Right ventricle myocardium inferior (tissue), 1 donor: ENCODE measurements at regions not wholly inside any gene's neighbourhood (a gene's known extent, or its start where the extent isn't known, plus 50 kb on each side); places are given as distances from the start of the nearest gene placed in this dataset.

ENCODE experiments used
- ATAC-seq: fragments of 200-7000 bp; cut with Tn5 transposase; one replicate; pipeline ENCODE4 v1.9.1; 2020; ENCODE audit warnings: mild to moderate bottlenecking, moderate library complexity
- DNase-seq: peaks from one replicate; pipeline ENCODE4 v3.0.0; 2021; ENCODE audit errors: missing footprints
- intact Hi-C: fragments of 100-400 bp; cut with DNase I; formaldehyde crosslinking; loops from one replicate; pipeline ENCODE4 v1.11.0; 2022
- donor health status: DM: no; HTN: yes; CAD: no; lungs with severe emphysema.

DNA sequence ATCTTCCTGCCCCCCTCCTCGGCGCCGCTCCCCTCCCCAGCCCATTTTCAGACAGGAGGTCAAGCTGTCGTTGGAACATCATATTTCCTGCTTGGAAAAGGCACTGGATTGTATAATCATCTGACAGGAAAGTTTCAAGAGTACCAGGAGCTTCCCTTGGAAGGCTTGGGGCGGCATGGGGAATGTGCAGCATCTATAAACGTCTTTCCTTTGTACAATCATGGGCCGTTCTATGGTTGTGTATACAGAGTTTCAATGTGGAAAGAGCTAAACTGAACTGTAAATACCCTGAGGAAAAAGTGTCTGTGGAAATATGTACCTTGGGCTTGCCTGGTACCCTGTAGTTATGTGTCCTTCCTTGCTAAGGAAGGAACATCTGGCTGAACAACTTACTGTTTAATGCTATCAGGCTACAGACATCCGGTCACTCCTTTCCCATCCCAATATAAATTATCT lies 368.1 kb upstream of the ADGRL2 start:
- peak; percentile 26 for ATAC-seq
- intact Hi-C loops = loop anchor here (5.0 kb wide), 1 partner anchor 65 kb away; no protein-coding TSS in a partner anchor
- DNase-seq = peak; percentile 54

DNA sequence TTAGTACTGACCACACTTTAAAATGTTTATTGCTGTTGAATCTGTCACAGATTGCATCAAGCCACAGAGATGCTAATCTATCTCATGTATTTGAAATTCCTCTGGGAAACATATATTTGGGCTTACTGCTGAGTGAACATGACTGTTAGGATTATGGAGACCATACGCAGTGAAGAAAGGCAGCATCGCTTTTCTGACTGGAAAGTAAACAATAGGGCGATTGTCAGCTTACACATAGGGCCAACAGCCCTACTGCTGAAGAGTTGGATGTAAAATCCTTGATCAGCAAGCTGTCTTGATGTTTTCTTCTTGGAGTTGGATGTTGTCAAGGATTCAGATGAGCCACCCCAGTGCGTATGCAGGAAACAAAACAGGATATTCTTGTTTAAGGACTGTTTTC lies 368.7 kb upstream of the ADGRL2 start:
- no peak for DNase-seq
- ATAC-seq = no peak
- intact Hi-C loops = loop anchor here (5.0 kb wide), 1 partner anchor 65 kb away; no protein-coding TSS in a partner anchor

GRCh38 chr1:81431624-81432000 lies 369.1 kb upstream of the ADGRL2 start:
- intact Hi-C loops = loop anchor here (5.0 kb wide), 1 partner anchor 66 kb away; no protein-coding TSS in a partner anchor
- DNase-seq = no peak
- ATAC-seq = no peak

DNA sequence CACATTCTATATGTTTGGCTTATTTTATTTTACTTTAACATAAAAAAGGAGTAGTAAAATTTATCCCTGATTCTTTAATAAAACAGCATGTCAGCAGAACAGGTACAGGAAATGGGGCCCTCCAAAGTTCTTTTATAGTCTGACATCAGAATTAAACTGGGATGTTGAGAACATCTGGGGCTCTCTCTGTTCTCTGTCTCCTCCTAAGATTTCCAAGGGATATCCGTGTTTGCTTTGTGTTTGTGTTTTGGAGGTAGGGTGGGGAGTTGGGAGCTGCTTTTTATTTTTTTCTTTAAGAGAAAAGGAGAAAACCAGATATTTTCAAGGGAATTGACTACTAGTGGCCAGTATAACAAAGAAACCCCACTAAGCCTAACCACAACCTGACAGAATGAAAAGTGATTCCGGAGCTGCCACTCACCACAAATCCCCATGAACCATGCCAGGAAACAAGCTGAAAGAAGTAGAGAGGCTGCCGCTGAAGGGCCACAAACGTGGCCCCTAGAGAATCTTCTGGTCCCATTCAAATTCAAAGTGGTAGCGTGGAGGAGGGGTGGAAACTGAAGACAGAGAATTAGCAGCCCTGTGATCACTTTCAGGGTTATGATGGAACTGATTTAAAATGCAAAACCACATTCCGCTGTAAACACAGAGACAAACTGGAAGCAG lies 369.6 kb upstream of the ADGRL2 start:
- ATAC-seq (peak; percentile 26), DNase-seq (no peak)
- intact Hi-C loops = loop anchor here (5.0 kb wide), 1 partner anchor 66 kb away; no protein-coding TSS in a partner anchor

DNA sequence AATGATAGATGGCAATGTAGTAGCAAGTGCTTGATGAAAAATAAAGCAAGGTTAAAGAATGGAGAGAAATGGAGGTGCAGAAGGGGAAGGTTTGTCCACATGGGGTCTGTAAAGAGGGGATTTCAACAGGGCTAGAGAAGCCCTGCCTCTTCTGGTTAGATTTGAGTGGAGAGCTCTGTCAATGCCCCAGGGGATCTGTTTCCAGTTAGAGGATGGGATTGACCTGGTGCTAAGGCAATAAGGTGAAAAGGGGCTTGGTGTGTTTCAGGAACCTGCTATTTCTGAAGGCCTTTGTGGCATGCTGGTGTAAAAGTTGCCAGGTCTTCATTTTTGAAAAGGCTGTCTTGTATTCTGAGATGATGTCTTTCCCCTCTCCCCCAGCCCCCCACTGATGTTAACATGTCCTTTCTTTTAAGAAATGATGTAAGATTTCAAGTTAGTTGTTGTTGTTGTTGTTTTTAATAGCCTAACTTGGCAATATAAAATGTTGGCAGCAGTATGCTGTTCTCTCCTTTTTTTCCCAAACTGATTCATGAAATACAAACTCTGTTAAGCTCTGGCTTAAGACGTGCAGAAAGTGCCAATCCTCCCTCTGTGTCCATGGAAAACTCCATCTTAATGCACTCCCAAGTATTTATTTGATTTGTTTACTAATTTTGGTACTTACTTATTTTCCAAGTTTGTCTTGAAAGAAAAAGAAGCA lies 370.3 kb upstream of the ADGRL2 start:
- DNase-seq = no peak
- no peak for ATAC-seq
- intact Hi-C loops = loop anchor here (5.0 kb wide), 1 partner anchor 67 kb away; no protein-coding TSS in a partner anchor

GRCh38 chr1:81428998-81429397 lies 371.7 kb upstream of the ADGRL2 start:
- intact Hi-C loops = no loop called here
- ATAC-seq = no peak
- DNase-seq = no peak

DNA sequence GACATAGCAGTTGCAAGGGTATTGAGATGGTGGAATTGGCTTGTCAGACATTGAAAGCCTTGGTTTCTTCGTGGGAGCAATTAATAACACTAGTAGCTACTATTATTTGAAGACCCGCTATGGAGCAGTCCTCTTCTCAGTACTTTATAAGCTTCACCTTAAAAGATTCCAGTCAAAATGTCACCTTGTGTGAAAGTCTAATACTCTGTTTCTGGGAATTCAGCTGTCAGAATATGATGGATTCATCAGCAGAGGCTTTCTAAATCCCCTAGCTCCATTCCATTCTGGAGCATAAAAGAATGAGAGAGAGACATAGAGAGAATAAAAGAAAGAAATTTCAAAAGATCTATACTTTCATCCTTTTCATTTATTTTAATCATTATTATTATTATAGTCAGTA lies 375.9 kb upstream of the ADGRL2 start:
- no peak for DNase-seq
- intact Hi-C loops = no loop called here
- no peak for ATAC-seq

DNA sequence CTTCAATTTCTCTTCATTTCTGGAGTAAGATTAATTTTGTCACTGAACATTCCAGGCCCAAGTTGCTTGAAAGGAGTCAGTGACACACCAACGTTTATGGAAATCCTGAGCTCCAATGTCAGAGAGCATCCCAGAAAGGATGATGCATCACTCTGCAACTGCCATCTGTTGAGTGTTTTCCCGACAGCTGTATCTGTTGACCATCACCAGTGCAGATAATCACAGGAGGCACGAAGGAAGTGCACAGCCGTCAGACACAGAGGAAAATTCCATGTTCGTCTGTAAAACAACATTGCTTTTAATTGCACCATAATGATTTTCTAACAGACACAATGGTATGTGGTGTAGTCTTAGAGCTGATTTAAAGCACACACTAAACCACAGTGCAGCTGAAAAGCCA lies 376.7 kb upstream of the ADGRL2 start:
- ATAC-seq = no peak
- no peak for DNase-seq
- intact Hi-C loops = no loop called here

GRCh38 chr1:81420760-81421159 lies 380.0 kb upstream of the ADGRL2 start:
- DNase-seq (no peak), ATAC-seq (no peak)
- intact Hi-C loops = no loop called here

GRCh38 chr1:81414488-81415015 lies 386.2 kb upstream of the ADGRL2 start:
- ATAC-seq (peak; percentile 89), DNase-seq (peak; percentile 88)
- intact Hi-C loops = loop anchor here (5.0 to 10.0 kb wide), 3 partner anchors 192 to 388 kb away; partner anchors contain the start of gene ADGRL2

- ATAC-seq (no peak), DNase-seq (no peak)
- intact Hi-C loops = loop anchor here (5.0 to 10.0 kb wide), 3 partner anchors 191 to 389 kb away; partner anchors contain the start of gene ADGRL2
These were observed 387.8 kb upstream of the ADGRL2 start for GRCh38 chr1:81412954-81413353.

DNA sequence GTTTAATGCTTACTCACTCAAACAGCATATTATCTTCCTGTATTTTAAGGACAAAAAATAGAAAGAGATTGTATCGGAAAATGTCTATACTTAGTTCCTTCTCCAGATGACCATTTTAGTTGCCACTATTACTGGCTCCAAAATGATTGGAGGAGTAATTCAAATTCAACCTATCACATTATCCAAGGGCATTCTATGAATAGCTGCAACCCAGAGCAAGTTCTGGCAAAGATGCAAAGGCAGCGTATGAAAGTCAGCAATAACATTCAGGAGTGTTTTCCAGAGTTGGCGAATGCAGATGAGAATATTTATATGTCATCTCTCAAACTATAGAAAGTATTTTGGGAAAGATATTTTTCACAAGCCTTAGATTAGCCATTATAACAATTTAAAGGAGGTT lies 389.8 kb upstream of the ADGRL2 start:
- ATAC-seq = peak; percentile 64
- DNase-seq = no peak
- intact Hi-C loops = loop anchor here (1.0 to 10.0 kb wide), 4 partner anchors 101 to 391 kb away; partner anchors contain the start of gene ADGRL2

DNA sequence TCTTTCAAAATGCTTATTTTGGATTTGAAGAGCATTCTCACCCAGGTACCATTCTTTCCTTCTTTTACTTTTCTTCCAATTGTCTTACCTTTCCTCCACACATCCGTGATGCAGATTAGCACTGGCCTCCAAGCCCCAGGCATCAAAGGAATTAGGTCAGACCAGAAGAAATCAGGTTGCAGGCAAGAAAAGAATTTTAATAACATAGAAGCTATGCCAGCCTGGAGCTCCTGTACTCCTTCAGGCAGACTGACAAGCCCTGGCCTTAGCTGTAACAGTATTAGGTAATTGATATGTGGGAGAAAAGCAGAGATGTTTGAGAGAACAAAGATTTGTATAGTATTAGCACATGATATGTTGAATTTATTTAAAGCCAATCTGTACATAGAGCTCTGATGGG lies 390.4 kb upstream of the ADGRL2 start:
- intact Hi-C loops = loop anchor here (1.0 to 10.0 kb wide), 4 partner anchors 100 to 392 kb away; partner anchors contain the start of gene ADGRL2
- DNase-seq (no peak), ATAC-seq (no peak)

DNA sequence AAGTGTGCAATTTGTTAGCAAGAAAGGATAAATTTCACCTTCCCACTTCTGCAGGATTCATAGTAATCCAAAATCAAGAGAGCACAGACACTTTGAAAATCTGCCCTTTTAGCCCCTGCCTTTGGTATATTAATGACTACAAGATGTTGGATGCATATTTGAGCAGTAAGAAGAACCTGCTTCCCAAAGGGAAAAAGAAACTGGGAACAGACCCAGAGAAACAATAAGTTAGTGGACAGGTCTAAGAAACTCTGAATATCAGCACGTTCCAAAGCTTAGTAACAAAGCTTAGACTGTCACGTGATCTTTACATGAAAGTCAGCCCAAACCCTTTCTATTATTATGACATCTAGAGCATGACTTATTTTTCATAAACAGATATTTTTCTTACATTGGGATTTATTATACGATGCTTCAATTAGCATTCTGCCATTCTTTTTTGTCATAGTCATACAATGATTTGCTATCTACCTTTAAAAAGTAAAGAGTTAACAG lies 390.9 kb upstream of the ADGRL2 start:
- DNase-seq (no peak), ATAC-seq (no peak)
- intact Hi-C loops = loop anchor here (1.0 to 10.0 kb wide), 4 partner anchors 100 to 392 kb away; partner anchors contain the start of gene ADGRL2

DNA sequence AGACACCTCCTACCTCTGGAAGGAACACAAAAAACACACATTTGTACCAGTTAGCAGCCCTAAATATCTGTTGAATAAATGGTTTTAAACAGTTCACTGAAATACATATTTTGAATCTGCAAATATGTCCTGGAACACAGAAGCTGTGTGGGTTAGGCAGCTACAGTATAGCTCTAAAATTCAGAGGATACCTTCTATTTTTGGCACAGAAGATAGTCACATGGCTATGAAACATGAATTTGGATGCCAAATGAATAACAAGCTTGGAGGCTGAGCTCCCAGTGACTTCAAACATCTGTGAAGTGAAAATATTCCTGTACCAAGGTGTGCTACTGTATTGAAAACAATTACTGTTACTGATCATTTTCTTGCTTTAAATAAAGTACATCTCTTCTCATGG lies 391.5 kb upstream of the ADGRL2 start:
- ATAC-seq (peak; percentile 59), DNase-seq (no peak)
- intact Hi-C loops = no loop called here

GRCh38 chr1:81408419-81408818 lies 392.3 kb upstream of the ADGRL2 start:
- ATAC-seq (no peak), DNase-seq (no peak)
- intact Hi-C loops = no loop called here

DNA sequence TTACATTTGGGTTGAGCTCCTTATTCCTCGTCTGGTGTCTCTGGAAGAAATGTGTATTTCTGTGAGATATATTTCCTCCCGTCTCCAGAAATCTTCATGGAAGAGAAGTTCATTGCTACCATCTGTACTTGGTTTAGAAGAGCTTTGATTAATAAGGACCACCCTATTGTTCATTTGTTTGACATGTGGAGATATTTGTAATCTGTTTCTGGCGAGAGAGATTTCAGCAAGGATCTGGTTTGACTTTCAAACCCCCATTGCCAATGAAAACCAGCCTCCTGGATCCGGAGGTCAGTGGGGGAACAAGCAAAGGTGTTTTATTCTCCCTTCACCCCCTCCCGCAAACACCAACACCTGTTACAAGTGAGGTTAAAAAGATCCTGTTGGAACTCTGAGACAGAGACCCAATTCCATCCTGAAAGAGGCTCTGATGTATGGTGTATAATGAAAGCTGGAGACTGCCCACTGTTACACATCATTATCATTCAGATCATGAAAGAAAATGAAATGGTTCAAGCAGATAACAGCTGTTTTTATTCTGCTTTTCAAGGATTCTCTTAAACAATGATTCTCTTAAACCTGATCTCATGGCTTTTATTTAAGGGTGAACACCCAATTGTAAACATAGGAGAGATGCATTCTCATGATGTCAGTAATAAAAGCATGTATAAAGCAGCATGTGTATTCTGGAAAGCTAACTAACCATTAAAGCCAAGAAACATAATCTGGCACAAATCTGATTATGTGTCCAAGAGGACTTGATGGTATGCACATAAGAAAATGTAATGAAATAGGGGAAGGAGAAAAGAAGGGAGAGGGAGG lies 393.5 kb upstream of the ADGRL2 start:
- ATAC-seq (no peak), DNase-seq (no peak)
- intact Hi-C loops = no loop called here

DNA sequence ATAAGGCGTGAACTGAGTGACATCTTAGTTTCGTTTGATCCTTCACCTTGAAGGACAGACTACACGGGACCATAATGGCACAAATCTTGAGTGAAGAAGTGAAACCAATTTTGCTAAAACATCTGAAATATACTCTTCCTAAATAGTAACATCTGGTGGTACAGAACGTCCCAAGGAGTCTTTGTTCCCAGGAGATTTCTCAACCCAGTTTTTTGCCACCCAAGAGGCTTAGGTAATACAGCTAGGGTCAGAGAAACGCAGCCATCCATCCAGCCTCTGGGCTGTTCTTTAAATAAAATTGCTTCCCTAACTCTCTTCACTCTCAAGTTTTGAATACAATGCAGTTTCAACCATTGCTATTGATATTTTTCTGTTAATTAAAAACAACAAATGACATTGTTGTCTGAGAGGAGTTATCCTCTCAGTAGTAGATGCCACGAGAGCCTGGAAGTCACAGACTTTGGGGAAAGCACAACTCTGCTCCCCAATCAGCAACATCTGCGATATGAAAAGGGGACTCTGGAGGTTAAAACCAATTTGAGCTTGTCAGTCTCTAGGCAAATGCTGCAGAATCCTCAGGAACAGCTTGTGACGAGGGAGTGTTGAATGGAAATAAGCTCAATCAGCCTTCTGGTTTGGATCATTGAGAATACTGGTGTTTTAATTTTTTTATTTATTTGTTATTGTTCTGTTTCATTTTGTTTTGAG lies 394.3 kb upstream of the ADGRL2 start:
- DNase-seq (no peak), ATAC-seq (no peak)
- intact Hi-C loops = no loop called here
